GM04503 (cell line): ENCODE measurements at regions not wholly inside any gene's neighbourhood (a gene's known extent, or its start where the extent isn't known, plus 50 kb on each side); places are given as distances from the start of the nearest gene placed in this dataset.

Source experiments
- DNase-seq: peaks from one replicate; pipeline ENCODE4 v3.0.0-alpha.2; 2012; ENCODE audit warnings: low read depth

DNA sequence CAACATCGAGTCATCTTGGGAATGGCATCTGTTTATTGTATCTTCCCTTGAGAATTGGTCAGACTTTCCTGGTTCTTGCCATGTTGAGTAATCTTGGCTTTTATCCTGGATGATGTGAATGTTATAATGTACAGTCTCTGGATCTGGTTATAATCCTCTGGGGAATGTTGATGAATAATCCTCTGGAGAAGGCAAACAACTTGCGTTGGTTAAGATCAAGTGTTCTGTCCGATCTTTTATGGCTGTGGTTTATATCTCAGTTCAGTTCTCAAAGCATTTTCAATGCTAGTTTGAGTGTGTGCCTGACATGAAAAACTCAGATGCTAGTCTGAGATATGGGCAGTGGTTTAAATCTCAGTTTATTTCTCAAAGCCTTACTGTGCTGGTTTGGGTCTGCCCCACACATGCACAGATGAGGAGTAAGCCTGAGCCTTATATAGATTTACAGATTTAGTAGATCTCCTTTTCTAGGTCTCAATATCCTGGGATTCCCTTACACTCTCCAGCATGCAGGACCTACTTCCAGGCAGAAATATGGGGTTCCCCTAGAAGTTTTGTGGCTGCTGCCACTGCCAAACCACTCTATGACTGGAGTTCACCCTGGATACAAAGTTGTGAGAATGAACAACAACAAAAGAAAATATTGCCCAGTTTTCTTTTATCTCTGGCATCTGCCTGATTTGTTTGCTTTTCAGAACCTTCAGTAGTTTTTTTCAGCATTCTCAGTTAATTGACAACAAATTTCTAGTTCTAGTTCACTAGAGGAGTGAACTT lies 191.8 kb upstream of the MAN1A1 start:
- peak; percentile 100 for DNase-seq

DNA sequence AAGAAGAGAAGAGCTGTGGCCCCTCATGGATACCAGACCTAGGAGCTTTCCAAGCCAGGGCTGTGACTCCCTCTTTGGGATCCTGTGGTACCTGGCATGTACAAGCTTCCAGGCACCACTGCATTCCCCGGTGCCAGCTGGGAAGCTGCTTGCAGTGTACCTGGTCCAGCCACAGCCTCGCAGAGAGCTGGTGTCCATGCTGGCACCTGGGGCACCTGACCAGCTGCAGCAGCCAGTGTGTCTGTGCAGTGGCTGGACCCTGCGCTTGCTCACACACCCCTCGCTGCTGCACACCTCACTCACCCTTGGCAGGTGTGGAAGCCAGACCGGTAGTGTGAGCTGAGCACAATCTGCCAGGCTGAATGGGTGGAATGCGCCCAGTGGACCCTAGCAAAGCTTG lies 190.9 kb upstream of the MAN1A1 start:
- DNase-seq = no peak

DNA sequence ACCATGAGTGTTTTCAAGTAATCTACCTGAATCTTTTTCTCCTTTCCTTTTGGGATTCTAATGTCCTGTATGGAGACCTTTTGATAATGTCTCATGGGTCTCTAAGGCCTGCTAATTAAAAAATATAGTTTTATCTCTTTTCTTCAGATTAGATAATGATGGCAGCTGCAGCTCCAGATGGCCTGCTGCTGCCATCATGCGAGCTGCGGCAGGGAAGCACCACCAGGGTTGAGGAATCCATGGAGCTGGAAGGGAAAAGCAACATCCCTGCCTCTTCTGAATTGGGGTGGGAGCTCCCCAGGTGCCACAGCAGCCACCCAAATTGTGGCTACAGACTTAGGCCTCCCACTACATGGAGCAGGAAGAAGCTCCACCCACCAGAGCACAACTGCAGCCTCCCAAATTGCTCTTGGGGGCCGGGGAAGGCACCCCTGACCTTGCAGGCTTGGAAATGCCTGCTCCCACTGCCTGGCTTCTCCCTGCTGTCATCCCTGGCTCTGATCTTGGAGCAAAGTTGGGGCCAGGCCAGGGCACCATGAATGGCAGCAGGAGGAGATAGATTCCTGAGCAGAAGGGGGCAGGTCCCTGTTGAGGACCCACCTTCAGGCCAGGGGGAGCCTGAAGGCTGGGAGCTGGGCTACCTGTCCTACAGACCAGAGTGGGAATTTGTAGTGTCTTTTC lies 189.6 kb upstream of the MAN1A1 start:
- DNase-seq = no peak

DNA sequence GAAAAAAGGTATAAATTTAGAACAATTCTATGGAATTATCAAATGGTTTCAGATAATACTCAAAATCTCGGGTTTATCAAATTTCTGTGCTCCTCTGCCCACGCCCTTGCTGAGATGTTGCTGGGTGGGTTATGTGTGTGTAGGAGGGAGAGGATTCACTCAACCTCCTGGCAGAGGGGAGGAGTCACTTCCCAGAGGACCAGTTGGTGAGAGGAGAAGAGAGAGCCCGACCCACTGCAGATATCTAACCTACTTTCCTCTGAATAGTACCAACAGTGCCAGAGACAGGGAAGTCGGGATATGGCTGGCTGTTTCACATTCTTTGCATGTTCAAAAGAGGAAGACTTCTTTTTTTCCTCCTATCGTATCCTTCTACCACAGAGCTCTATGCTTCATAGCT lies 187.1 kb upstream of the MAN1A1 start:
- DNase-seq = no peak

- no peak for DNase-seq
Observed at GRCh38 chr6:119535332-119535731, 185.8 kb upstream of the MAN1A1 start.

GRCh38 chr6:119533603-119534279 lies 184.2 kb upstream of the MAN1A1 start:
- peak; percentile 16 for DNase-seq

DNA sequence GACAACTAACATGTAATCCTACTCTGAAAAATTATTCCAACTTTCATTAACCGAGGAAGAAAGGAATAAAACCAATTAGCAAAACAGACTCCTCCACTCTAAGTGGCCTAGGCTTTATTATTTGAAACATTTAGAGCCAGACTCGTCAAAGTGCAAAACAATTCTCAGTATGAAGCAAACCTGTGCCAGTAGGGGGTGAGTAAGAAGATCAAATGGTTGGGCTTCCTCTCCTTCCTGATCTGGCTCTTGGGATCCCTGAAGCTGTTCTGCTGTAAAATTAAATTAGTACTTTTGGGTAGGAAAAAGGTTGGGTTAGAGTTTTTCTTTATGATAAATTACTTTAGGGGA lies 177.6 kb upstream of the MAN1A1 start:
- DNase-seq = no peak

GRCh38 chr6:119526561-119527230 lies 177.1 kb upstream of the MAN1A1 start:
- no peak for DNase-seq

GRCh38 chr6:119524410-119524809 lies 174.8 kb upstream of the MAN1A1 start:
- no peak for DNase-seq

DNA sequence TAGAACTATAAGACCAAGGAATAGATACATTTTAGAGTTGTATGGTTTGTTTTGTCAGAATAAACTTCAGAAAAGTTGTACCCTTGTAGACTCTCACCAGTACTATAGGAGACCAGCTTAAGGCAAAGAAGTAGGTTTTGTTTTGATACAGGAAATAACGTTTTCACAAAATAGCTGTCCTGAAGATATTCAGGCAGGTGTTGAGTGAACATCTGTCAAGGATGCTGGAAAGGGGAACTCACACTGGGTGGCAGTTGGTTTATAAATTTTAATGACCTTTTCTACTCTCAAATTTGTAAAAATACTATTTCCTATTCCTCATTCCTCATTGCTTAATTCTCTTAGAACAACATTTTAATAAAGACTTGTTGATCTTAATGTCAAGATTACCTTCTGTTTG lies 174.0 kb upstream of the MAN1A1 start:
- no peak for DNase-seq

- no peak for DNase-seq
Observed at GRCh38 chr6:119521251-119521650, 171.7 kb upstream of the MAN1A1 start.

DNA sequence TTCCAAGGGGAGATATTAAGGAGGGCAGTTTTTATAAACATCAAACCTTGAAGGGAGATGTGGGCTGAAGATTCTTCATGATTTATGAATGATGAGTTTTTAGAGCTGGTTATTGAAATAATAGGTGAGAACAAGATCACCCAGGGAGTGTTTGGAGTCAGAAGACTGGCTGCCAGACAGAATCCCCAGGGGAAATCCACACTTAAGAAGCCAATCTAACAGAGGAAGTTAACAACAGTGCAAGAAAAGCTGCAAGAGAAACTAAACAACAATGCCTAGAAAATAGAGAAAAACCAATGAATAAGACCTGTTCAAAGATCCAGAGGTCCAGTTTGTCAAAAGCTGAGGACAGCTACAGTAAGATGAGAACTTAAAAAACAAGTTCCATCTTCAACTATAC lies 167.9 kb upstream of the MAN1A1 start:
- DNase-seq = no peak

DNA sequence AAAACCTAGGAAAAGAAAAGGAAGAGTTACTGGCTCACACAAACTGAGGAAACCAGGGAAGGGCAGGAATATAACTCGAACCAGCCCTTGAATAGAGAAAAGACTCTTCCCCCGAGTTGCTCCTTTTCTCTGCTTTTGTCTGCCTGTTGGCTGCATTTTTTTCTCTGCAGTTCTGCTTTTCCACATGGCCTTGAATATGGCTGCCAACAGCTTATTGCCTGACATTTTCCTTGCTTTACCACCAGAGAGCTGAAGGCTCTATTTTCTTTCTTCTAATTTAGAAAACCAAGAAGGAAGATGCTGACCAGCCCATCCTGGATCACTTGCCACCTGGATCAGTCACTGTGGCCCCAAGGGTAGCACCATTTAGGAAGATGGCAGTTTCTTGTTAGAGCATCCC lies 164.8 kb upstream of the MAN1A1 start:
- DNase-seq = no peak

GRCh38 chr6:119511024-119511423 lies 161.5 kb upstream of the MAN1A1 start:
- DNase-seq = no peak

DNA sequence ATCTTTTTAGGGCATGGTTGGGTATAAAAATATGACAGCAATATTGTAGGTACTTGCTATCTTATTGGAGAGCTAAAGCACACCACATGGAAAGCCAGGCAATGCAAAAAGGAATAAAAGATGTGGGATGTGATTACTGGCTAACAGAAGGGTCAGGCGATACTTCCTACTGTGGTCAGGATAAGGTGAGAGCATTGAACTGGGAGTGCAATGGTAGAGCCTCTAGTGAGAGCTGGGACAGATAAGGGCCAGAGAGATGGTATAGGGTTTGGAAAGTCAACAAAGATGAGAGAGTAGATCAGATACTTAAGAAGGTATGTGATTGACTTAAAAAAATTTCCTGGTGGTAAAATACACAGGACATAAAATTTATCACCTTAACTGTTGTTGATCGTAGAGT lies 160.7 kb upstream of the MAN1A1 start:
- no peak for DNase-seq

- DNase-seq = no peak
Observed at GRCh38 chr6:119506631-119507174, 157.1 kb upstream of the MAN1A1 start.

DNA sequence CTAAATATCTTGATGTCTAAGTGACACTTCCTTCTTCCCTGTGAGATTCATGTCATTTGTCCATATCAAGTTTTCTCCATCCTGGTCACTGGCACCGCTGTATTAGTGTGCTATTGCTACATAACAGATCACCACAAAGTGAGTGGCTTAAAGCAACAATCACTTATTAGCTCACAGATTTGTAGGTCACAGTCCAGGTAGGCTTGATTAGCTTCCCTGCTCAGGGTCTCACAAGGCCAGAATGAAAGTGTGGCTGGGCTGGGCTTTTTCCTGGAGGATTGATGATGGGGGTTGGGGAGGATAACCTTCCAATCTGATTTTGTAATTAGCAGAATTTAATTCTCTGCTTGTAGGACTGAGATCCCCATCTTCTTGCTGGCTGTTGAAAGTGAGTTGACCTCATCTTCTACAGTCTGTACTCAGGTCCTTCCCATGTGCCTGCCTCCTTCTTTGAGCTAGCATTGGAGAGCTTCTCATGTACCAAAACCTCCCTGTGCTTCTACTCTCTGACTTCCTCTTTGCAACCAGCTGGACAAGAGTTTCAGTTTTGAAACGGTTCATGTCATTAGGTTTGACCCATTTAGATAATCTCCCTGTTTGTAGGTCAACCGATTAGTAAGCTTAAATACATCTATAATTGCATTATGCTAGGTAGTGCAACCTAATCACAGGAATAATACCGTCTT lies 152.4 kb upstream of the MAN1A1 start:
- no peak for DNase-seq

GRCh38 chr6:119499797-119500196 lies 150.2 kb upstream of the MAN1A1 start:
- no peak for DNase-seq

GRCh38 chr6:119497988-119498727 lies 148.6 kb upstream of the MAN1A1 start:
- DNase-seq = no peak

- no peak for DNase-seq
Observed at GRCh38 chr6:119495230-119495683, 145.7 kb upstream of the MAN1A1 start.

DNA sequence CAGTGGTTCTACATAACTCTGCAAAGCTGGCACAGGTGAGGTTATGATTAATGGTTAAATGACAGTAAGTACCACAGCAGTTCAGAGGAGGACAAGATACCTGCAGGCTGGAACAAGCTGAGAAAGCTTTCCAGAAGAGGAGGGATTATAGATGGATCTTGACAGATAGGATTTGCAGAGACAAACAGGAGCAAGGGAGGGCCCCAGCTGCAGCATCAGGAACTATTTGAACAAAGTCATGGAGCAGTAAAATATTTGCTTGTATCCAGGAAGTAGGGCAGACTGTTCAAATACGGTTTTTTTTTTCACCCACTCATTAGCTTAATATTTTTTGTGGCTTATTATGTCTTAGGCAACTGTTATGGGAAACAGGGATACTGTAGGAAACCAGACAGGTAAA lies 144.4 kb upstream of the MAN1A1 start:
- DNase-seq = no peak
